Activated CD4-positive, alpha-beta T cell treated with anti-CD3 and anti-CD28 coated beads, Interleukin-2, Interleukin-6, amounts not matched to agents 100 ng/mL and 50 ng/mL, durations not matched to agents 16 hours and 8 hours (primary cell): ENCODE measurements at regions not wholly inside any gene's neighbourhood (a gene's known extent, or its start where the extent isn't known, plus 50 kb on each side); places are given as distances from the start of the nearest gene placed in this dataset.

Source experiments
- DNase-seq: peaks from one replicate; pipeline ENCODE4 v3.0.0-alpha.2; 2020

- no peak for DNase-seq
Observed at GRCh38 chr5:97854871-97855762, 672.1 kb upstream of the RIOK2 start.

GRCh38 chr5:97874491-97874890, 691.4 kb upstream of the RIOK2 start:
- no peak for DNase-seq

GRCh38 chr5:97876272-97876671, 693.2 kb upstream of the RIOK2 start:
- no peak for DNase-seq

GRCh38 chr5:97877588-97877987, 694.5 kb upstream of the RIOK2 start:
- no peak for DNase-seq

GRCh38 chr5:97888439-97888838, 705.4 kb upstream of the RIOK2 start:
- peak; percentile 1 for DNase-seq

- DNase-seq: no peak
Observed at GRCh38 chr5:97891971-97892370, 708.9 kb upstream of the RIOK2 start.

DNA sequence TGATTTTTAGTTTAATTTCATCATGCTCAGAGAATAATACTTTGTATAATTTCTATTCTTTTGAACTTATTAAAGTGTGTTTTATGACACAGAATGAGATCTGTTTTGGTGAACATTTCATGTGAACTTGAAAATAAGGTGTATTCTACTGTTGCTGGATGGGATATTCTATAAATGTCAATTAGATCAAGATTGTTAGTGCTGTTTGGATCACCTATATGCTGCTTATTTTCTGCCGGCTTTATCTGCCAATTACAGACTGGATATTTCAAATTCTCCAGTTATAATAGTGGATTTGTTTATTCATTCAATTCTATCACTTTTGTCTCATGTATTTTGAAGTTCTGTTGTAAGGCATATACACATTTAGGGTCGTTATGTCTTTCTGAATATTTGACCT, 720.7 kb upstream of the RIOK2 start:
- DNase-seq: no peak

DNA sequence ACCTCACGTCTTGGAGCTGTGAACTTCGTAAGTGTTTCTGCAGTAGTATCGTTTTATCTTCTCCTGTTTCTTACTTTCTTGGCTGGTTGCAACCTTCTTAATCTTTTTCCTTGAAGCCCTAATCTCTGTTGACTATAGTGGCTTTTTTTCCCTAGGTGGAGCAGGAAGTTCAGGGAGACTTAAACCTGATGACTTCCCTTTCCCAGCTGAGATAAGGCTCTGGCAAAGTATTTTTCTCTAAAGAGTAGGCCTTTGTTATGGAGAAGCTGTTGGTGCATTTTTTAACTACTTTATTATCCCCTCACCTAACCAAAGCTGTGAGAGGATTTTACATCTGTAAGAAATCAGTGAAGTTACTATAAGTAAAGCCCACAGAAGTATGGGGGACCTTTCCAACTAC, 723.1 kb upstream of the RIOK2 start:
- no peak for DNase-seq

DNA sequence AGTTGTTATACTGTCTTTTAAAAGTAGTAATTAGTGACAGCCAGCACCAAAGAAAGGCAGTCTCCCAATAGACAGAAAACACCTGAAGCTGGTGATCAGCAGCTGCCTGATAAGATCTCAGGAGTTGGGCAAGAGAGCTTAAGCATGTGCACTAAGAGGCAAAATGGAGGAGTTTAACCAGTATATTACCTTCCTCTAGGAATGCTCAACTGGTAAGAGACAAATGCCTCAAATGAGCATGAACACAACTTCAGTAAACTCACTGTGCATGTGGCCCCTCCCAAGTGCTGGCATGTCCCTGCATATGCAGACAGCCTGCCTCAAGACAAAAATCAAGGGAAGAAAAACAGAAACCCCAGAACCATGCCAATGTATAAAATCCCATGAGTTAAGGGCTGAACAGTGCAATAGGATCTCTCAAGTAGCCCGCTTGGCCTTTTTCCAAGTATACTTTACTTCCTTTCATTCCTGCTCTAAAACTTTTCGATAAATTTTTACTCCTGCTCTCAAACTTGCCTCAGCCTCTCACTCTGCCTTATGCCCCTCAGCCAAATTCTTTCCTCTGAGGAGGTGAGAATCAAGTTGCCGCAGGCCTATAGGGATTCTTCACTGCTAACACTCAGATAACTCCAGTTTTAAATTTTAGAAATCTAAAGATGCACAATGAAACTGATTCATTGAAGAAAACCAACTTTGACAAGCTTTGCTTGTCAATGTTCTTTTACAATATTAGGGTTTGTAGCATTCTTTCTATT, 724.8 kb upstream of the RIOK2 start:
- DNase-seq: no peak

GRCh38 chr5:97909541-97909940, 726.5 kb upstream of the RIOK2 start:
- DNase-seq: no peak

DNA sequence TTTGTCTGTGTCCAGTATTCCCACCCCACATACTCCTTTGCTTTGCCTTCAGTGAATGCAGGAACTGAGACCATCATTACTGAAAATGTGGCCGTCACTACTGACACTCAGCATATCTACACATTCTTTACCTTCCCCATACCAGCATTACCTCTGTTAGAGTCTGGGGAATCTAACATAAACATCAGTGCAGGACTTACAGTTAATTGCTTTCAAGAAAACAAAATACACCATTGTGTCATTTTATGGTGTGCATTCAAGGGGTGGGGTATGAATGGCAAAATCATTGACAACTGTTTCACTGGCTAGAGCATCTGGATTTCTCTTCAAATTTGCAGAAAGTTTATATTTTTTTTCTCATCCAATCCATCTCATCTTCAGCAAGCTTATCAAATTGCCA, 731.4 kb upstream of the RIOK2 start:
- no peak for DNase-seq

DNA sequence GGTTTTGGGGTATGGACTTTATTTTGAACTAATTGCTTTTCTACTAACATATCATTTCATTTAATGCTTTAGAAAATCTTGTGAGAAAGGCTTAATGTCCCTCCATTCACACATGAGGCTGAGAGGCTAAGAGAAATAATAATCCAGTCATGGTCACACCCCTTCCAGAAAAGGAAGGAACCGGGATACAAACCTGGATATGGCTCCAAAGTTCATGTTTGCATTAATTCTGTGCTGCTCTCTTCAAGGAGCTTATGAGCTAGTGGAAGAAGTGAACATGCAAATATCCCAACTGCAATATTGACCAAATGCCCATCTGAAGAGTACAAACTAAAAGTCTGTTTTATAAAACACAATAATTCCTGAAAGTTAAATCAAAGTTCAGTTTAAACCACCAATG, 732.1 kb upstream of the RIOK2 start:
- no peak for DNase-seq

DNA sequence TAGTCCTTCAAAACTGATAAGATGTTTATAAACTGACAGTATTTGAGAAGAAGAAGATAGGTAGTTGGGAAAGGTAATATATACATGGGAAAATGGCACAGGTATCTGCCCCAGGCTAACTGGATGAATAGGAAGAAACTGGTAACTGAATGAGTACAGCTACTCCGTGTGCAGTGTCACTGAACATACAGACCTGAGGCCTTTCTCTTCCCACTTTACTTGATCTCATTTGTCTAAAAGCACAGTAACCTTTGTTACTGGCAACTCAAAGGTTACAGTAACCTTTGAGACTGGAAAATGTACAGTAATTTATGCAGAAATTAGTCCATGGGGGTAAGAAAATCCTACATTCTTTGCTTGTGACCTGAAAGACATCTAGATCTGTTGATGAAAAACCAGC, 735.0 kb upstream of the RIOK2 start:
- DNase-seq: no peak

- no peak for DNase-seq
Observed at GRCh38 chr5:97918620-97919019, 735.6 kb upstream of the RIOK2 start.

- no peak for DNase-seq
Observed at GRCh38 chr5:97919719-97920118, 736.7 kb upstream of the RIOK2 start.

DNA sequence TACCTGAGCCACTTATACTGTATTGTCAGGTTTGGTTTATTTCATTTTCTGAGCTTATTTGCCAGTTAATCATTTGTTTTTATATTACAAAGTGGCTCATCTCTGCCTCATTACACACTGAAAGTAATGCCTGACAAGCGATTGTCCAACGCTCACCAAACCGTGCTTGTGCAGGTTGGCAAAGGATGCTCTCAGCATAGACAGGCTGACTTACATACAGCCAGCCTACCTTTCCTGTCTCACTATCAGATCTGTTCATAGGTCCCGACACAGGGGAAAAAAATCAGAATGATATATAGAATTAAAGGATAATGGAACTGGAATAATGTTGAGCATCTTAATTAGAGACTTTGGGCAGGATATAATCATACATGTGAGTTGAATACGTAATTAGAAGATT, 739.7 kb upstream of the RIOK2 start:
- DNase-seq: no peak

GRCh38 chr5:97923496-97923895, 740.4 kb upstream of the RIOK2 start:
- no peak for DNase-seq

GRCh38 chr5:97923997-97924396, 741.0 kb upstream of the RIOK2 start:
- DNase-seq: no peak

DNA sequence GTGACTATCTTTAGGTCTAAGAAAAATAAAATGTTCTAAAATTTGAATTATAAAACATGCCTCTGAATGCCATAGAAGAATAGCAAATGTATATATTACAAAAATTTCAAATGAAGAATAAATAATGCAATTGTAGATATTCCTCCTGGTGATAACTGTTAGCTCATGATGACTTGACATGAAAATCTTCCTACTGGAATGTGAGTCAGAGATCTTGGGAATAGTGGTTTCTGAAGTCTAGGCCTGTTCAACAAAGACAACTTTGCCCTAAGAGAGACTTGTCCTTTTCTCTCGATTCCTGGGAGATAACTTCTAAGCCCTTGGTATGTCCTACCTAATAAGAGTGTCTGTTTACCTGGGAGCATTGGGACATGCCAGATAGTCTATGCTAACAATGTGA, 746.3 kb upstream of the RIOK2 start:
- DNase-seq: no peak

DNA sequence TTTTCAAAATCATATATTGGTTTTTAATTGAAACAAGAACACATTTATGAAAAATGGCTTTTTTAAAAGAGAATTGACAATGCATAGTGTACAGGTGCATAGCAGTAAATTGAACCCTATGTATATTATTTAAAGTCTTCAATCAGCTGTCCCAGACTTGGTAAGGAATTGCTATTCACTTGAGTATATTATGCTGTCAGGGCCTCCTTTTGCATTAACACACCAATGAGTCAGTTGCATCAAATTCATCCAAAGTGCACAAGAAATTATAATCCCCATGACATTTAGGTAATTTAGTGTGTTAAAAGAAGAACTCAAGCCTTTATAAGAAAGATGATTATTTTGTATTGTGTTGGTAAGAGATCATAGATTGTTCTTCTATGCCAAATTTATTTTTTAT, 748.8 kb upstream of the RIOK2 start:
- no peak for DNase-seq

GRCh38 chr5:97936231-97936630, 753.2 kb upstream of the RIOK2 start:
- no peak for DNase-seq

- no peak for DNase-seq
Observed at GRCh38 chr5:97937846-97938245, 754.8 kb upstream of the RIOK2 start.

DNA sequence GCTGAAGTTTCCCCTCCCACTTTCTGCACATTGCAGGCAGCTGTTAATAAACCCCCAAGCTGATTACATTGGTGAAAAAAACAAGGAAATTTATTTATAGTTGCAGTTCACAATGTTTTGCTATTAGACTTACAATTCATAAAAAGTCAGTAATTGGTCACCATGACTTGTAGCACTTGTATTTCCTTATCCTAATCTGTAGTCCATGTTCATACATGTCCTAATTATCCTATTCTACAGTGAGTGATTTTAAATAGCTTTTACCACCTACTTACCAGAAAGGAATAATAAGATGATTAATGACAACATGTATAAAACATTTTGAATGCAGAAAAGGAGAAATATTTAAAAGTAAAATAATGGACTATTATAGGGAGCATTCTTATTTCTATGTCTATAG, 760.0 kb upstream of the RIOK2 start:
- DNase-seq: no peak

DNA sequence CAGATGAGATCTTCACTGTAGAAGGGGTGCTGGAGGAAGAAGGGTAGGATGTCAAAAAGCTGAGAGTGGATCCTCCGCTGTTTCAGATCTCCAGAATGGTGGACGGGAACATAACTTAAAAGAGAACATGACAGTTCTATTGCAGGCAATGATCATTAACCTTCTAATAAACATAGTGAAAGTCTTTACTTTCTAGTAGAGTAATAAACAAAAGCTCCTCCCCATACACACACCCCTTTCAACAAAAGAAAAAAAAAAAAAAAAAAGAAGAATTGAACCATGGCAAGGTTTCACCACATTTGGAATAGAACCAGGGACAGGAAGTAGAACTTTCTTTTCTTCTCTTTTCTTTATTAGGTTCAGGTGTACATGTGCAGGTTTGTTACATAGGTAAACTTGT, 768.1 kb upstream of the RIOK2 start:
- no peak for DNase-seq
